HT1080 (cell line): ENCODE measurements at regions not wholly inside any gene's neighbourhood (a gene's known extent, or its start where the extent isn't known, plus 50 kb on each side); places are given as distances from the start of the nearest gene placed in this dataset.

Experiments used
- DNase-seq: peaks from one replicate; pipeline ENCODE4 v3.0.0-alpha.2; 2015; ENCODE audit warnings: low read depth

- DNase-seq, result no peak
Observed at GRCh38 chr15:25969886-25970285, 106.8 kb upstream of the ATP10A start.

- DNase-seq, result peak; percentile 13
Observed at GRCh38 chr15:25967116-25967515, 104.0 kb upstream of the ATP10A start.

GRCh38 chr15:25965326-25965725, 102.2 kb upstream of the ATP10A start:
- DNase-seq, result no peak

GRCh38 chr15:25960273-25960672, 97.1 kb upstream of the ATP10A start:
- DNase-seq, result no peak

GRCh38 chr15:25959100-25959499, 96.0 kb upstream of the ATP10A start:
- no peak for DNase-seq

- DNase-seq, result no peak
Observed at GRCh38 chr15:25955628-25956027, 92.5 kb upstream of the ATP10A start.

- DNase-seq, result no peak
Observed at GRCh38 chr15:25954398-25954797, 91.3 kb upstream of the ATP10A start.

- no peak for DNase-seq
Observed at GRCh38 chr15:25950014-25950413, 86.9 kb upstream of the ATP10A start.

GRCh38 chr15:25947323-25948314, 84.5 kb upstream of the ATP10A start:
- peak; percentile 85 for DNase-seq

GRCh38 chr15:25946241-25946805, 83.2 kb upstream of the ATP10A start:
- DNase-seq, result no peak

- no peak for DNase-seq
Observed at GRCh38 chr15:25944386-25944785, 81.3 kb upstream of the ATP10A start.

- no peak for DNase-seq
Observed at GRCh38 chr15:25943831-25944230, 80.7 kb upstream of the ATP10A start.

- DNase-seq, result no peak
Observed at GRCh38 chr15:25939122-25939521, 76.0 kb upstream of the ATP10A start.

GRCh38 chr15:25937796-25938195, 74.7 kb upstream of the ATP10A start:
- no peak for DNase-seq

- DNase-seq, result no peak
Observed at GRCh38 chr15:25936004-25936403, 72.9 kb upstream of the ATP10A start.

GRCh38 chr15:25933456-25934158, 70.5 kb upstream of the ATP10A start:
- peak; percentile 77 for DNase-seq

GRCh38 chr15:25932696-25933095, 69.6 kb upstream of the ATP10A start:
- DNase-seq, result no peak

GRCh38 chr15:25931851-25932250, 68.7 kb upstream of the ATP10A start:
- no peak for DNase-seq

- DNase-seq, result no peak
Observed at GRCh38 chr15:25930931-25931330, 67.8 kb upstream of the ATP10A start.
